HG02970 (cell line): ENCODE measurements at regions not wholly inside any gene's neighbourhood (a gene's known extent, or its start where the extent isn't known, plus 50 kb on each side); places are given as distances from the start of the nearest gene placed in this dataset.

Source experiments
- ATAC-seq: cut with Tn5 transposase; IDR thresholded peaks from one replicate; pipeline ENCODE4 v1.9.1; 2021; ENCODE audit warnings: mild to moderate bottlenecking, moderate library complexity, moderate number of reproducible peaks; ENCODE audit not compliant: unreplicated experiment, low FRiP score

DNA sequence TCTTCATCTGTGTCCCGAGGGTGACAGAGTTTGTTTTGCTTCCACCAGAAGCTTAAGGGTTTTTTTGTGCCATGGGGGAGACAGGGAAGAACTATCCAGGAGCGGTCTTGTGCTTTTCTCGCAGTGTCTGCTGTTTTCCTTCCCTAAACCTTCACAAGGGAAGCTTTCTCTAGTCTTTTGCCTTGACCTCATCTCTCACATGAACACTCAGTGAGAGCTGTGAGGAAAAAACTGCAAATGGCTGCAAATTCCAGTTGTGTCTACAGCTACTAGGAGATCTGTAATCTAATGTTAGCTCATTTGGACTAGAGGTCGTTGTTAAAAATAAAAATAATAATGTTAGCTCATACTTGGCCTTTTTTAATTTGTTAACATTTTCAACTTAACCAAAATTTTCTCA lies 264.7 kb upstream of the SESN3 start:
- no peak for ATAC-seq

DNA sequence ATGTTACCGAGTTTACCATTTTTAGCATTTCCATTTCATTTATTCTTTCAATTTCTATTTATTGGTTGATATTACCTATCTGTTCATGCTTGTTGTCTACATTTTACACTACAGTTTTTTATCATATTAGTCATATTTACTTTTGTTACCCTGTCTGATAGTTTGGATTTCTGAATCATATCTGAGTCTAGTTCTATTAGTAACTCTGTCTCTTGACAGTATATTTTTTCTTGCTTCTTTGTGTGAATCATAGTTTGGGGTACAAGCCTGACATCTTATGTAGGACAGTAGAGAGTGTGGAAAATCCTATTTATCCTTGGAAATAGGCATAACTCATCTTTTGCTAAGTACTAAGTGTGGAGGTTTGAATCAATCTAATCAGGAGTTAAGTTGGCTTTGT lies 263.9 kb upstream of the SESN3 start:
- ATAC-seq: no peak

DNA sequence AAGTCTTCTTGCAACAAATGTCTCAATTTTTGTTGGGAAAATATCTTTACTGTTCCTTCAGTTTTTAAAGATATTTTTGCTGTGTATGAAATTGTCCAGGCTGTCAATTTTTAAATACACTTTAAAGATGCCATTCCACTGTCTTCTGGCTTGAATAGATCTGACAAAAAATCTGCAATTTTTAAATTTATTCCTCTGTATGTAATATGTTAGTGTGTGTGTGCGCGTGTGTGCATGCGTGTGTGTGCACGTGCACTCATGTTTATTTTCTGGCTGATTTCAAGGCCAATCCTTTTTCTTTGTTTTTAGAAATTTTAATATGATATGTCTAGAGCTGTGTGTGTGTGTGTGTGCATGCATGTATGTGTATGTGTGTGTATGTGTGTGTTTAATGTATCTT lies 263.2 kb upstream of the SESN3 start:
- no peak for ATAC-seq

DNA sequence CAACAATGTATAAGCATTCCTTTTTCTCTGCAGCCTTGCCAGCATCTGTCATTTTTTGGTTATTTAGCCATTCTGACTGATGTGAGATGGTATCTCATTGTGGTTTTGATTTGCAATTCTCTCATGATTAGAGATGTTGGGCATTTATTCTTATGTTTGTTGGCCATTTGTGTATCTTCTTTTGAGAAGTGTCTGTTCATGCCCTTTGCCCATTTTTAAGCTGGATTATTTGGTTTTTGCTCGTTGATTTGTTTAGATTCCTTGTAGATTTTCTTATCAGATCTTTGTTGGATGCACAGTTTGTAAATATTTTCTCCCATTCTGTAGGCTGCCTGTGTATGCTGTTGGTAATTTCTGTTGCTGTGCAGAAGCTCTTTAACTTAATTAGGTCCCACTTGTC lies 259.6 kb upstream of the SESN3 start:
- no peak for ATAC-seq

DNA sequence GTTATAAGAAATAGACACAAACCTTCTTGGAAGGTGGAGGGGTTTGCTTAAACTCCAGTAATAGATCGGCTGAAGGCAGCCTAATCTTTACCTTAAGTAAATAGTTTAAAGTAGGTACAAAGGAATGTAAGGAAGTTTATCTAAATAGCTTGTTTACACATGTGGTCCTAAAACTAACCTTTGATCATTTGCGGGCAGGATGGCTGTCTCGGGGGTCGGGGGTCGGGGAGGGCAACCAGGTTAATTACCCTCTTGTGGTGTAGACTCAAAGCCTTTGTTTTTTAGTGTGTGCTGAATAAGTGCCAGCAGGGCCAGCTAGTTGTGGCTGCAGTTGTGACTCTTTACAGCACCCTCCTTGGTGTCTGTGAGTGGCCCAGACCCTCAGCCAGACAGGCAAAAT lies 256.9 kb upstream of the SESN3 start:
- ATAC-seq: no peak

DNA sequence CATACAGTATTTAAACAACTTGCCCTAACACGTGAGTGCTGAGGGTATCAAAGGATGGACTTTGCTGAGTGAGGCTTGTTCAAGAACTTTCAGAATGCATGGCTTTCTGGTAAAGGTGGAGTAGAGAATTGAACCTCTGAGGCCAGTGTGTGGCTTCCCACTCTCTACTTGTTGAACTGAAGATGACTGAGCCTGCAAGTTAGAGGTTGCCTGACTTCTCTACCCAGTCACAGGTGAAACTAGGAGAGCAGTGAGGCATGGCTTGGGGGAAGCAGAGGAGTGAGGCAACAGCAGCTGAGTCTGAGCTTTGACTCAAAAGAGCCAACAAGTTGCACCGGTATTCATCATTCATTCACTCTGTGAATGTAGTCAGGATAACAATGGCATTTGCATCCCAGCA lies 256.4 kb upstream of the SESN3 start:
- peak; percentile 98 for ATAC-seq

DNA sequence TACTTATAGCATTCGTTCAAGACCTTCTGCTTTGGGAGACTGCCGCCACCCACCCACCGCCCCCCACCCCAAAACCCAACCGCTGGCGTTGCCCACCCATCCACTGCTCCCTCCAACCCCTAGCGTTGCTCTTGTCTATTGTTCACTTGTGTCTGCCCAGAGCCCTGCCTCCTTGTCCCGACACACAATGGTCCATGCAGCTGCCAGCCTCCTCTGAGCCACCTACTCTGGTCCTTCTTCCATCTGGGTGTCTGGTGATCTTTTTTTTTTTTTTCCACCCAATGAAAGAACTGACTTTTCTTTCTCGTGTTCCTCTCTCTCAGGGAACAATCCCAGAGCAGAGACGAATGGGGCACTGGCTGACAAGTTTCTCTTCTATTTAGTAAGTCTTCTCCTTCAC lies 256.0 kb upstream of the SESN3 start:
- no peak for ATAC-seq

DNA sequence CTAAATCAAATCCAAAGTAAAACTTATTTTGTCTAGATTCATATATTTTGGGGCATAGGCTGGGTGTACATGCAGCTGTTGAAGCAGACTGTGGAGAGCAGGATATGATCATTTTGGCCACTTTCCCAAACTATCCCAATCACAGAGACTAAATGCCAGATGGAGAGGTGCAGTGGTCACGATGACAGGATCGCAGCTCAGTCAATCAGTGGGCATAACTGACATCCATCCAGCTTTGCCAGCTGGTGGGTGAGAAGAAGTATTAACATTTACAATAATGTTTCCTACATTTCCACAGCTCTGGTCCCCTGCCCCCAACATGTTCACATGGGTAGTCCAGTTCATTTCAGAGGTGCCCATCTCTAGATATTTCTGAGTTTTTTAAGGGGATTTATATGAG lies 255.5 kb upstream of the SESN3 start:
- ATAC-seq: no peak

DNA sequence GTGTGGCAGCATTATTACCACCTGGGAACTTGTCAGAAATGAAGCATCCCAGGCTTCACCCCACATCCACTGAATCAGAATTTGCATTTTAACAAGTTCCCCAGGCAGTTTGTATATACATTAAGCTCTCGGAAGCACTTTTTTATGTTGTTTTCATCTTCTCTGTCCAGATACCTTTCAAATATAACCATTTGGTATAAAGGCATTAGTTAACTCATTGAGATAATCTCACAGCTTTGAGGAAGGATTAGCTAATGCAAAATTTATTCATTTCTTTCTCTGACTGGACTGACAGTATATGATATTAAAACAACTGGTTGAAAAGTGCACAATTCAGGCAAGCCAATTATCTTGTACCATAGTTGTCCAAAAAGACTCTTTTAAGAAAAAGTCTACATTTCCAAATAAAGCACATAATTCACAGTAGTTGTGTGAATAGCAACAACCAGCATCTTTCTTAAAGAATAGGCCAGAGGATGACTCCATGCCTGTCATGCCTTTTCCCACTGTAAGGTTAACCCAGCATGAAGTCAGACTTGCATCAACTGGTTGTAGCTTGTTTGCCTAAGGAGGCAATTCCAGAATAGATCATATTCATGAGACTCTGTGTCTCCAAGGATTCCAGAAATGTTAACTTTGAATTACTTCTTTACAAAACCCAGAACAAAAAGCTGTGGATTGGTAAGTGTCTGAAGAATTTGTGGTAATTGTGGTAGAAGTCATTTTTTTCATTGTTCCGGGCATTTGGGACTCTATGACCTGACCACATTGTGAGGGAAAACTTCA lies 254.3 kb upstream of the SESN3 start:
- no peak for ATAC-seq

DNA sequence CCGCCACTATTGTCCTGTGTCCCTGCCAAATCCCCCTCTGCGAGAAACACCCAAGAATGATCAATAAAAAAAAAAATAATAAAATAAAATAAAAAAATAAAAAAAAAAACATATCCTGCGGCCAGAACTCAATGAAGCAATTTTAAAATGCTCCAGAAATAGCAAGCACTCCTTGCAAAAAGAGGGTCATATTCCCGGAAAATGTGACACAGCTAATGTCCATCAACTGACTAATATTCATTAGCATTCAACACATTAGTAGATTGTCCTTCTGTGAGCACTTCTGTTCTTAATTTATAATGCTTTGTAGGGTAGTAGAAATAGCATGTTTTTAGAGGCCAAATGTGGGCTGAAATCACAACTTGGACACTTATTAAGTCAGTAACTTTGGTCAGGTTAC lies 252.3 kb upstream of the SESN3 start:
- no peak for ATAC-seq

DNA sequence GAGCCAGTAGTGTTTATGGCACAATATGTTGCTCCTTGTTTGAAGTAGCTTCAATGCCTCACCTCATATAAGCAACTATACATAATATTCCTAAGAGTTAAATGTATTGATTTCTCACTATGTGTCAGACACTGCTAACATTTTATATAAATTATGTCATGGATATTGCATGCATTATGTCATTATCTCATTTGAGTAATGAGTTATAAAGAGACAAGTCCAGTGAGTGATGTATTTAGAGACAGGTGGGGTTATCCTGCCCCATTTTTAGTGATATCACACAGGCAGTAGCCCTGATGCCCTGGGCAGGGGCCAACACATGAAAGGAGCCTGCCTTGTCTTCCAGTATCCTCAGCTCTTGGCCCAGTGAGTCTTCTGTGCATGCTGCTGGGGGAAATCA lies 247.0 kb upstream of the SESN3 start:
- ATAC-seq: no peak

DNA sequence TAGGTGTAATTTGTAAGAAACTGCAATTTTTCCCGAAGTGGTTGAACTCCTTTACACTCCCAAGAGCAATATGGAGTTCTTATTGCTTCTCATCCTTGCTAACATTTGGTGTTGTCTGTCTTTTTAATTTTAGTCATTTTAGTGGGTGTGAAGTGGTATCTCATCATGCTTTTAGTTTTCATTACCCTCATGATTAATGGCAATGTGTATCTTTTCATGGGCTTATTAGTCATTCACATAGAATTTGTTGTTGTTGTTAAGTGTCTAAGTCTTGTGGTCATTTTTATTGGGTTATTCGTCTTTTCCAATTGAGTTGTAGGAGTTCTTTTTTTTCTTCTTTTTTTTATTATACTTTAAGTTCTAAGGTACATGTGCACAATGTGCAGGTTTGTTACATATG lies 238.3 kb upstream of the SESN3 start:
- ATAC-seq: no peak

DNA sequence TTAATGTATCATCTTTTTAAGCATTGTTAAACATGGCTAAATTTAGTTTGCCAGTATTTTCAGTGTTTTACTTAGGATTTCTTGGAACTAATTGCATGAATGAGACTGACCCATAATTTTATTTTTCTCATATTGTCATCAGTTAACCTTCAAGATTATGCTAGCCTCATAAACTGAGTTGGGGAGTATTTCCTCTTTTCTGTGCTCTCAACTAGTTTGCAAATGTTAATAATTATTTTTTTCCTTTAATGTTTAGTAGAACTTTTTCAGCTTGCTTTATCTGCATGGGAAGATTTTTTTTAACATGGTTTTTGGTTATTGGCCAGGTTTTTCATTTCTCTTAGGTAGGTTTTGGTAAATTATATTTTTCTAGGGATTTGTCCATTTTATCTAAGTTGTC lies 235.4 kb upstream of the SESN3 start:
- ATAC-seq: no peak

DNA sequence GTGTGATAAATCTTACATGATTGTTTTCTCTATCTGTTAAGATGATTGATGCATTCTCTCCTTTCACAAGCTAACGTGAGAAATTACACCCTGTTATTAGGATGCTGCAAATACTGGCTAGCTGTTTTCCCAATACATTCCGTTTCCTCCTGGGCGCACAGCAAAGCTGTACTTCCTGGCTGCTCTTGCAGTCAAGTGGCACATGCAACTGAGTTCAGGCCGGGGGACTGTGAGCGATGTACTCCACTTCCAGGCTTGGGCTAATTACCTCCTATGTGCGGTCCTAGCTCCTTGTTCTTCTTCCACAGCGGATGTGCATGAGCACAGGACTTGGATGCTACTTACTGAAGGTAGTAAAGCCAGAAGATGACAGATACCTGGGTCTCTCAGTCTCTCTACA lies 234.9 kb upstream of the SESN3 start:
- no peak for ATAC-seq

DNA sequence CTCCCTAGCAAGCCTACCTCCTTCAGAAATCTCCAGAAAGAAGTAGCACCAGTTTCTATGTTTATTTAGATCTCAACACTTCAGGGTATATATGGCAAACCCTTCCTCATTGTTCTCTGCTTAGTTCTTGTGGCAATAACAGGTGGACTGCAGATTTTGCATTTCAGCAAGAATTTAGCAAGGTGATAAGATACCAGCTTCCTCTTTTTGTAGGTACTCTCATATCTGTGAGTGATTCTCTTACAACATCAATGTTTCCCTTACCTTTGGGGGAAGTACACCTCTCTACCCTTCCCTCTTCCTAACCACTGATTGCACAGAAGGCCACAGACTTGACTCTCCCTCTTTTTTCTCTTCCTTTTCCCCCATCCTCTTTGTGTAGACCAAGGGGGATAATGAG lies 230.9 kb upstream of the SESN3 start:
- no peak for ATAC-seq

DNA sequence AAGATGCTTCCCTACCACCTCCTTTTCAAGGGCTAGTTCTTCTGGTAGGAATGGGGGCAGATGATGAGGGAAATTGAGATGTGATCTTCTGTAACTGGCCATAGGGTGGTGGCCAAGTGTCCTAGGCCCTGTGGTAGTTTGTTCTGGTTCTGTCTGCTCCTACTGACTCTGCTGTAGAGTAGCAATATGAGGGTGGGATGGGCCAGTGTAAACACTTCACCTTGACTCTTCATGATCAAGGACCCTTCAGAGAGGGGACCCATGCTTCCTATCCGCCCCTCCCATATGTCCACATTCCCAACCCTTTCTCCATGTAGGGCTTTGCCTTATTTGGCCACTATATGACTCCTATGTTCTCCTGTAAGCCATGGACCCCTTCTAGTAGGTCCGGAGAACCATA lies 230.3 kb upstream of the SESN3 start:
- ATAC-seq: no peak

DNA sequence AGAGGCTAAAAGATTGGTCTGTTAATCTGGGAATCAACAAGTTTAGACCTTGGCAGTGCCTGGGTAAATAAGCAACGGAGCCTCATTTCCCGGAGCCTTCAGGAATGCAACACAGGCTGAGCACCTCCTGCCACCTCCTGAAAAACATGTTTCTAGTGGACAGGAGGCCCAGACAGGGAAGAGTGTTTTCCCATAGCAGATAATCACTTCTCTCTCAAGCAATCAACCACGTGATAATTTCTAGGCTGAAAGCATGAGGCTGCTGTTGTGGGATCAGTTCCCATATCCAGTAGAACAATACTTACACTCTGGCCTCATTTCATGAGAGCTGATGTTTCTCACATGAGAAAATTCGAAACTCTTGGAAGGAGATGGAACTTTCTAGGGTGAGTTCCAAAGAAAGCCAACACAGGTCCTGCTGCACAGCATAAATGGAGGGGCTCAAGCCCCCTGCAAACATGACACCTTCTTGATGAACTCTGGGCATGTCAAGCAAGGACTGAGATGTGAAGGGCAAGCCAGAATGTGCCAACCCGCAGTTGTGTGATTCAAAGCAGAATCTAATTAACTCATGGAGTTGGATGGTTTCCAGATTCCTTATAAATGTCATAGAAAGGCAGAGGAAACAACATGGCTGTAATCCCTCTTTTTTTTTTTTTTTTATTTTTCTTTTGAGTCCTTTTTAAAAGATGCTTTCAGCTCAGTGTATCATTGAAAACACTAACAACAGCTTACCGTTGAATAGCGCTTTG lies 228.5 kb upstream of the SESN3 start:
- ATAC-seq: no peak

DNA sequence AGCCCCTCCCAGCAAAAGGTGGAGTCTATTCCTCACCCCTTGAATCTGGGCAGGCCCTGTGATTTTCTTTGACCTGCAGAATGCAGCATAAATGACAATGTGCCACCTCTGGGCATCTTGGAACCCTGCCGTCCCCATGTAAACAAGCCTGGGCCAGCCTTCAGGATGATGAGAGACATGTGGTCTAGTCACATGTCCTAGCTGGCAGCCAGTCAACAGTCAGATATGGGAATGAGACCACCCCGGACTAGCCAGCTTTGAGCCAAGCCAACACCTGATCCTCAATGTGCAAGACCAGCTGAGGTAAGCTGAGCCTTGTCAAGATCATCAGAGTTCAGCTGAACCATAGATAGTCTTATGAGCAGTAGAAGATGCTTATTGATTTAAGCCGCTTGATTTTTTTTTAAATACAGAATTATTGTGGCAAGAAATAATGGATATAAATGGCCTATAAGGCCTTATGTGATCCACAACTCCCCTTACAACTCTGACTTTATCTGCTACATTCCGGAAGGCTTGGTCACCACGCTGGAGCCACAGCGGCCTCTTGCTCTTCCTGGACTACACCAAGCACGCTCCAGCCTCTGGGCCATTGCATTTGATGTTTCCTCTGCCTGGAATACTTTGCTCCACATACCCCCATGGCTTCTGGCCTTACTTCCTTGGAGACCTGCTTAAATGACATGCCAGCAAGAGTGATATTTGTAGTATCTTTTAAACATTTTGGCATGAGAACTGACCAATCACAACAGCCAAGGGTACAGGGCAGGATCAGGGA lies 225.9 kb upstream of the SESN3 start:
- ATAC-seq: no peak

DNA sequence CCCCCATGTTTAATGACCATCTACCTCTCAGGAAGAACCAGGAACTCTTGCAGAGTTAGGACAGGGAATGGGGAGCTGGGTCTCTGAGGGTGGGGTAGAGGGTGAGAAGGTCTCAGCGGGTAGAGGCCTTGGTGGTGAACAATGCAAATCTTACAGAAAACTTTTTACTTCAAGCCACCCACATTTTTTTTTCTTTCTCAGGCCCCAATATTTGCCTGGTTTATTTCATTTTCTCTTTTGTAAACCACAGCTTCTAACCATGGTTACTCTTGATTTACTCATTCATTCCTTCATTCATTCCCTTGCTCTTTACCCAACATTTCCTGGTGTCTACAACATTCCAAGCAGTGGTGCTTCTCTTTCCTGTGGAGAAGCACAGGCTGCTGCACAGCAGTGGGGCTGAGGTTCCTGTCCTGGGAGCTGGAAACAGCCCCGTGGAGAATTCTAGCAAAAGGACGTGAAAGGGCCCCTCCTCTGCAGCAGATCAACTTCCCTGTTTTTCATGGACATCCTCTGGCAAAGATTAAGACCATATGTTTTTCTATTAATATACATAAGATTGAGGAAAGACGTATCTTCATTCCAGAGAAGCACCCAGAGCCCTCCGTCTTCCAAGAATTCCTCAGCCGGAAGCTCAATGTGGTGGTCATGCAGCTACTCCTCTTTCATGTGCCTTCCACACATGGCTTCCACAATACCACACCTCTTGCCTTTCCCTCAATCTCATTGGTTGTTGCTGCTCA lies 224.4 kb upstream of the SESN3 start:
- no peak for ATAC-seq

DNA sequence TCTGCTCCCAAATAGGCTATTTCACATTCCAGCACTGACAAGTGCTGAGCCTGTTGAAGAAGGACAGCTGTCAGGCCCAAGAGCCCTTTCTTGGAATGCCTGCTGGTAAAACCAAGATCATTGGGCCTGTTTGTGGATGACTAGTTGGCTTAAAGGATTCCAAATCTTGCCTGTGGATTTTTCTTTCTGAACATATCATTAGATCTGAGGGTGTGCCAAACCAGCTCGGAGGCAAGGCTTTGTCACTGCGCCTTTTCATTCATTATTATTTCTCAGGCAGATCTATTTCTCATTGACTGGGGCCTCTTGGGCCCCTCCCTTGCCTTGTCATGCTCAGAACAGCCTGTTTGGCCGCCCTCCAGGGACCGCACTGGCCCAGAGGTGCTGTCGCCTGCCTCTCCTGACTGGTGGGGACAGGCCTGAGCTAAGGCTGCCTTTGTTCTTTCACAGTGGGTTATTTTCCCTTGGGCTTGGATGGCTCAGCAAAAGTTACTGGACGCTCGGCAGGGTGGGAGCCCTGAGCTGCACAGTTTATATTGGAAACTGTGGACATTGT lies 222.7 kb upstream of the SESN3 start:
- ATAC-seq: no peak
